ENCODE measurements at regions not wholly inside any gene's neighbourhood (a gene's known extent, or its start where the extent isn't known, plus 50 kb on each side); places are given as distances from the start of the nearest gene placed in this dataset.

DNA sequence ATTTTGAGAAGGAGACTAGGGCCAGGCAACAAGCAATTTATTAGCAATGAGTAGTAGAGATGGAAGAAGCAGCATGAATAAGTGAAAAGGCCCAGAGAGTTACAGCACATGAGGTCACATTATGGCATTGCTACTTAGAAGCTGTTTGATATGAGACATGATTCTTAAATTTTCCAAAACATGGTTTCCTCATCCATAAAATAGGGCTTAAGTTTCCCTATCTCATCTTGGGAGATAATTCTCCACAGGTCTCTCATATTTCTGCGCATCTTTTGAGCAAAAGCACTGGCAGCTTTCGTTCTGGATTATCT lies 656.1 kb downstream of the EPHA7 start:
- TF ChIP-seq EZH2 (IDR thresholded peaks at IDR 0.05; ENCODE audit: borderline replicate concordance, low read length): no peak
- TF ChIP-seq, protein P1, sequence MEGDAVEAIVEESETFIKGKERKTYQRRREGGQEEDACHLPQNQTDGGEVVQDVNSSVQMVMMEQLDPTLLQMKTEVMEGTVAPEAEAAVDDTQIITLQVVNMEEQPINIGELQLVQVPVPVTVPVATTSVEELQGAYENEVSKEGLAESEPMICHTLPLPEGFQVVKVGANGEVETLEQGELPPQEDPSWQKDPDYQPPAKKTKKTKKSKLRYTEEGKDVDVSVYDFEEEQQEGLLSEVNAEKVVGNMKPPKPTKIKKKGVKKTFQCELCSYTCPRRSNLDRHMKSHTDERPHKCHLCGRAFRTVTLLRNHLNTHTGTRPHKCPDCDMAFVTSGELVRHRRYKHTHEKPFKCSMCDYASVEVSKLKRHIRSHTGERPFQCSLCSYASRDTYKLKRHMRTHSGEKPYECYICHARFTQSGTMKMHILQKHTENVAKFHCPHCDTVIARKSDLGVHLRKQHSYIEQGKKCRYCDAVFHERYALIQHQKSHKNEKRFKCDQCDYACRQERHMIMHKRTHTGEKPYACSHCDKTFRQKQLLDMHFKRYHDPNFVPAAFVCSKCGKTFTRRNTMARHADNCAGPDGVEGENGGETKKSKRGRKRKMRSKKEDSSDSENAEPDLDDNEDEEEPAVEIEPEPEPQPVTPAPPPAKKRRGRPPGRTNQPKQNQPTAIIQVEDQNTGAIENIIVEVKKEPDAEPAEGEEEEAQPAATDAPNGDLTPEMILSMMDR (conservative IDR thresholded peaks at IDR 0.05 in 1 of 2, IDR thresholded peaks at IDR 0.05 in 1 of 2; ENCODE audit: extremely low read depth in 1 of 2, insufficient read depth in 1 of 2, low read depth in 1 of 2, low read length in 2 of 2): no peak

Data from mammary epithelial cell (primary cell).